Peyer's patch (tissue), 4 donors: ENCODE measurements at regions not wholly inside any gene's neighbourhood (a gene's known extent, or its start where the extent isn't known, plus 50 kb on each side); places are given as distances from the start of the nearest gene placed in this dataset.
"Not testable (repeated sequence)": the region's sequence is repeated elsewhere in the genome, so short reads cannot be mapped to it uniquely, and the experiment has no call there.

ENCODE experiments used
- DNase-seq, 3 donors: peaks; one replicate each; pipeline ENCODE4 v3.0.0-alpha.2; 2017 to 2019
- H3K27ac ChIP-seq, 4 donors: fragments of 200-600 bp; sonication (generic); one replicate each; pipeline ENCODE4 v1.5.1; 2016 to 2019
- H3K27me3 ChIP-seq, 2 donors: fragments of 200-600 bp; sonication (generic); one replicate each; pipeline ENCODE4 v1.5.1; 2019
- H3K36me3 ChIP-seq, 3 donors: fragments of 200-600 bp; sonication (generic); one replicate each; pipeline ENCODE4 v1.5.1; 2016 to 2019
- H3K4me1 ChIP-seq, 4 donors: fragments of 200-600 bp; sonication (generic); one replicate each; pipeline ENCODE4 v1.5.1; 2016 to 2019
- H3K4me3 ChIP-seq, 4 donors: fragments of 200-600 bp; sonication (generic); 1 replicate in 3 of 4; 2 replicates in 1 of 4; pipeline ENCODE4 v1.5.1; 2016 to 2019; ENCODE audit warnings: mild to moderate bottlenecking in 1 of 4
- H3K9me3 ChIP-seq, 4 donors: fragments of 200-600 bp; sonication (generic); one replicate each; pipeline ENCODE4 v1.5.1; 2016 to 2019; ENCODE audit warnings: mild to moderate bottlenecking in 1 of 4
- POLR2A ChIP-seq, 2 donors: fragments of 450-650 bp; IDR thresholded peaks; one replicate each; pipeline ENCODE4 v1.5.1; 2017; ENCODE audit warnings: antibody characterized with exemption in 2 of 2, mild to moderate bottlenecking in 2 of 2, moderate library complexity in 2 of 2
- TF ChIP-seq, protein P1 (sequence below), 6 experiments: fragments of 450-650 bp in 4 of 6; fragments of 200-600 bp in 2 of 6; sonication (generic) in 1 of 6; IDR thresholded peaks; one replicate each; pipeline ENCODE4 v1.5.1; 2017 to 2019; ENCODE audit warnings: antibody characterized with exemption in 6 of 6, mild to moderate bottlenecking in 3 of 6, moderate library complexity in 1 of 6

DNA sequence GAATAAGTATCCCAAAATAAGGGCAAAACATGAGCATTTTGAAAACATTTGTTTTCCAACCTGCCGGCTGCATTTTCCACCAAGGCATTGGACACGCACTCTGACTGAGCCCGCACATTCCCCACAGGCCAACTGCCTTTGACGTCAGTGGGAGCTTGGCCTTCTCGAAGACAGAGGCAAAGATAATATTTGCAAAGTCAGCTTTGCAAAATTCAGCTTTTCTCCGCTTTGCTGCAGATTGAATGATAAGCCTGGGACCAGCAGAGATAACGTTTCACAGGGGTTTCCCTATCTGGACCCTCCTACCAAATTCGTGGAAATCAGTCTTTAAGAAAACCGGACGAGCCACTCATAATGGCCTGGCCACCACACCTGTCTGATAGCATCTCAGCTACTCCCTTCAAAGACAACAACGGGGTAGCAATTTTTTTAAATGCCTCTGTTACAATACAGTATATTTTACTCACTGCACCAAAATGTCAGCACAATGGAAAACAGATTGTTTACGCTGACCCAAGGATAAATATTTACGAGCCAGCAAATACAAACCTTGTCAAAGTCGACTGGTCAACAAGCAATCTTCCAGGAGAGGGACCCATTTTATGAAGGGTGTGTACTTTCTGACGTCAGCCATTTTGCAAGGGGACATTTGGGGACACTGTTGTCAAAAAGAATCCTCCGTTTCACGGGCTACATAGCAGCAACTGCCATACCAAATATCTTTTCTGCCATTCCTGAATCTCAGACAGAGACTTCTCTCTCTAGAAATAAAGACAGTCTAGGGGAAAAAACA is 100.5 kb downstream of the TFAP2A start:
- H3K4me3 ChIP-seq: no peak overlapping the region
- H3K4me1 ChIP-seq: no peaks in the 10 kb centered on the region
- no peak overlapping the region for H3K27ac ChIP-seq
- TF ChIP-seq POLR2A (IDR thresholded peaks at IDR 0.05): no peak
- TF ChIP-seq, protein P1, sequence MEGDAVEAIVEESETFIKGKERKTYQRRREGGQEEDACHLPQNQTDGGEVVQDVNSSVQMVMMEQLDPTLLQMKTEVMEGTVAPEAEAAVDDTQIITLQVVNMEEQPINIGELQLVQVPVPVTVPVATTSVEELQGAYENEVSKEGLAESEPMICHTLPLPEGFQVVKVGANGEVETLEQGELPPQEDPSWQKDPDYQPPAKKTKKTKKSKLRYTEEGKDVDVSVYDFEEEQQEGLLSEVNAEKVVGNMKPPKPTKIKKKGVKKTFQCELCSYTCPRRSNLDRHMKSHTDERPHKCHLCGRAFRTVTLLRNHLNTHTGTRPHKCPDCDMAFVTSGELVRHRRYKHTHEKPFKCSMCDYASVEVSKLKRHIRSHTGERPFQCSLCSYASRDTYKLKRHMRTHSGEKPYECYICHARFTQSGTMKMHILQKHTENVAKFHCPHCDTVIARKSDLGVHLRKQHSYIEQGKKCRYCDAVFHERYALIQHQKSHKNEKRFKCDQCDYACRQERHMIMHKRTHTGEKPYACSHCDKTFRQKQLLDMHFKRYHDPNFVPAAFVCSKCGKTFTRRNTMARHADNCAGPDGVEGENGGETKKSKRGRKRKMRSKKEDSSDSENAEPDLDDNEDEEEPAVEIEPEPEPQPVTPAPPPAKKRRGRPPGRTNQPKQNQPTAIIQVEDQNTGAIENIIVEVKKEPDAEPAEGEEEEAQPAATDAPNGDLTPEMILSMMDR (IDR thresholded peaks at IDR 0.05): no peak
- H3K36me3 ChIP-seq: no peaks in the 10 kb centered on the region
- no peaks in the 10 kb centered on the region for H3K27me3 ChIP-seq
- no peak for DNase-seq
- H3K9me3 ChIP-seq: no peaks in the 10 kb centered on the region

DNA sequence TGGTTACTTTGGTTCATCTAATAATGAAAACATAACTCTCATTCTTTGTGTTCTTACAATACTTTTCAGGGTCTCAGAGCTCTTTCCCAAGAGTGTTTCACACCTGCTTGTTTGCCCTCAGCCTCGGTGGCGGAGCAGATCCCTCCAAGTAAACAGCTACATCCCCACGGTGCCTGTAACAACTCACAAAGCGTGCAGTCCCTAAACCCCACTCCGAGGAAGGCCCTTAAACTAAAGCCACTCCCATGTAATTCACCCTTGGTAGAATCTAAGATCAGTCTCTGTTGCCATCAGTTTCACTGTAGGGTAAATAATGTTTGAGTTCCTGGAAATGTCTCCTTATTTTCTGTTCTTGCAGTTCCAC is 101.1 kb downstream of the TFAP2A start:
- Histone ChIP-seq H3K27me3 (no peaks in the 10 kb centered on the region), H3K27ac (no peak overlapping the region), H3K9me3 (no peaks in the 10 kb centered on the region), H3K4me1 (no peaks in the 10 kb centered on the region), H3K4me3 (no peak overlapping the region), H3K36me3 (no peaks in the 10 kb centered on the region)
- no peak for DNase-seq
- TF ChIP-seq, protein P1 (IDR thresholded peaks at IDR 0.05): no peak
- no peak for TF ChIP-seq POLR2A (IDR thresholded peaks at IDR 0.05)

DNA sequence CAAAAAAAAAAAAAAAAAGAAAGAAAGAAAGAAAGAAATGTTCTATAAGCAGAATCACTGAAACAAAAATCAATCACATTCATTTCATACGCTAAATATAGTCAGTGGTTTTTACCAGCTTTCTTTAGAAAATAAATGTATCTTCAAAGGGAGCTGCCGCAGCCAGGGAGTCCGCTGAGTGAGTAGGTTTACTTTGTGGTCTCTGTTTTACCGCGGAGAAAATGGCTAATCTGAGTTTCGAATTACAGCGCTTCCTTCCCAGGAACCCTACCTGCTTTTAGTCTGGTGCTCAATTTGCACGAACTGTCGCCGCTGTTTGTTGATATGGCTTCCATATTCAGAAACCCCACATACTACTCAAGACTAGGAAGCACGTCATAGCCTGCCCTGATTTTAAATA is 102.4 kb downstream of the TFAP2A start:
- Histone ChIP-seq H3K36me3 (no peaks in the 10 kb centered on the region), H3K9me3 (no peaks in the 10 kb centered on the region), H3K4me3 (no peak overlapping the region), H3K27ac (no peak overlapping the region), H3K4me1 (no peaks in the 10 kb centered on the region), H3K27me3 (no peaks in the 10 kb centered on the region)
- no peak for DNase-seq
- TF ChIP-seq POLR2A (IDR thresholded peaks at IDR 0.05): no peak
- TF ChIP-seq, protein P1 (IDR thresholded peaks at IDR 0.05): no peak

DNA sequence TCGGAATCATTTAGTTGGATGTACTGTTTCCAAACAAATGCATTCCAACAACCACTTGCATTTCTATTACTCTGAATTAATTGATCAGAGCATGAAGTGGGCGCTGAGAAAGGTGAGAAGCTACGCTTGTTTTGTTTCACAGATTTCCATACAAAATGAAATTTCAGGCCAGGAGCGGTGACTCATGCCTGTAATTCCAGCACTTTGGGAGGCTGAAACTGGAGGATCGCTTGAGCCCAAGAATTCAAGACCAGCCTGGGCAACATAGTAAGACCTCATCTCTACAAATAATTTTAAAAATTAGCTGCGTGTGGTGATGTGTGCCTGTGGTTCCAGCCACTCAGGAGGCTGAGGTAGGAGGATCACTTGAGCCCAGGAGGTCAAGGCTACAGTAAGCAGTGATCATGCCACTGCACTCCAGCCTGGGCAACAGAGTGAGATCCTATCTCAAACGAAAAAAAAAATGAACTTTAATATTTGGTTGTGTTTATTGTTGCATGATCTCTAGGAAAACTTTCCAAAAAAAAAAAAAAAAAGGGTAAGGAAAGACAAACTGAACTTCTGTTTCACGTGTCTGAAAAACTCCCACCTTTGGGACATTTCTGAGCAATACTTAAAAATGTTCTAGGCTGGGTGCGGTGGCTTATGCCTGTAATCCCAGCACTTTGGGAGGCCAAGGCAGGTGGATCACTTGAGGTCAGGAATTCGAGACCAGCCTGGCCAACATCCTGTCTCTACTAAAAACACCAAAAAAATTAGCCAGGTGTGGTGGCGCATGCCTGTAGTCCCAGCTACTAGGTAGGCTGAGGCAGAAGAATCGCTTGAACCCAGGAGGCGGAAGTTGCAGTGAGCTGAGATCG is 103.1 kb downstream of the TFAP2A start:
- not testable (repeated sequence) for H3K27me3 ChIP-seq, H3K4me3 ChIP-seq, H3K4me1 ChIP-seq, H3K27ac ChIP-seq, H3K36me3 ChIP-seq, H3K9me3 ChIP-seq, DNase-seq

DNA sequence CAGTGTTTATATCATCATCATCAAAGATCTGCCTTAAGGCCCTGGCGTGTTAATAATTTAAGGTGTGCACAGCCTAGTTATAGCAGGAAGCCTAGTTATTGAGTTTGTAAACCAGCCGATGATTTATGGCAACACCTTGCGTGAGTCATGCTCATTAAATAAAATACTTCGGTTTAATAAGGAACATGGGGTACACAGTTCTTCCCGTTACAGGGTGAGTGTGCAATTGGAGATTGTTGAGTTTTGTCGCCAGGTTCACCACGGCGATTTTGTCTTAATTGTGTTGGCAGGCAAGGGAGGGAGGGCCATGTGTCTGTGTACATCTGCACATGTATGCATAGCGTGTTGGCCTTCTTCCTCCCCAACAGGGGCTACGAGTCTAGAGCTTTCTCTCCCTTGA is 104.0 kb downstream of the TFAP2A start:
- Histone ChIP-seq H3K27ac (no peak overlapping the region), H3K4me3 (no peak overlapping the region), H3K27me3 (no peaks in the 10 kb centered on the region), H3K9me3 (no peaks in the 10 kb centered on the region), H3K4me1 (no peaks in the 10 kb centered on the region), H3K36me3 (no peaks in the 10 kb centered on the region)
- TF ChIP-seq, protein P1 (IDR thresholded peaks at IDR 0.05): no peak
- no peak for TF ChIP-seq POLR2A (IDR thresholded peaks at IDR 0.05)
- no peak for DNase-seq

DNA sequence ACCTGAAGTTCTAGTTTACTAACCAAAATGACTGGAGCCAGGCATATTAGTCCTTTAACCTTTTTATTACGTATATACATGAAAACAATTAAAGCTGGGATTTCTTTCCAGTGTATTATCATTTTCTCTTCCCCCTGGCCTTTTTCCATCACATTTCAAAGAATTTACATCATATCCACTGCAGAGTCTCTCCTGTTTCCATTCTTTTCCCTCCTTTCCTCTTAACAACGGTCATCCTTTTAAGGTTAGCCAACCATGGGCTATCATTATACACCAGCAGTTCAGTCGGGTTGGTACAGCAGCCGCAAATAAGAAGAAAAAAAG is 104.6 kb downstream of the TFAP2A start:
- no peaks in the 10 kb centered on the region for H3K4me1 ChIP-seq
- no peak for TF ChIP-seq POLR2A (IDR thresholded peaks at IDR 0.05)
- TF ChIP-seq, protein P1 (IDR thresholded peaks at IDR 0.05): no peak
- no peaks in the 10 kb centered on the region for H3K27me3 ChIP-seq
- H3K27ac ChIP-seq: no peak overlapping the region
- no peaks in the 10 kb centered on the region for H3K36me3 ChIP-seq
- DNase-seq: no peak
- H3K4me3 ChIP-seq: no peak overlapping the region
- H3K9me3 ChIP-seq: no peaks in the 10 kb centered on the region
